ENCODE measurements at regions not wholly inside any gene's neighbourhood (a gene's known extent, or its start where the extent isn't known, plus 50 kb on each side); places are given as distances from the start of the nearest gene placed in this dataset.

DNA sequence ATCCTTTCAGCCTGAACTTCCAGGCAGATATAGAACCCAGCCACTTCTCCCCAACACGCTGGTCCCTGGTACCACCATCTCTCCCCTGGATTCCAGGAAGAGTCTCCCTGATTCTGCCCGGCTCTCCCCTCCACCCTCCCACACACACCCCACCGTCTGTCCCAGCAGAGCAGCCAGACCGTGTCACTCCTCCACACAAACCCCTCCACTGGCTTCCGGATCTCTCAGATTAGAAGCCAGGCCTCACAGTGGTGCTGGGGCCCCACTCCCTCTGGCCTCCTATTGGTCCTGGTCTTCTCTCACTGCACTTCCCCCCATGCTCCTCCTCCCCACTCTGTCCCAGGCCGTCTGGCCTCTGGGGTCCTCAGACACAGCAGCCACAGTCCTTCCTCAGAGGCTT, 52.4 kb upstream of the CDKN3 start:
- 23% methylated on average over 1 of the region's 6 CpGs for WGBS (ENCODE audit: insufficient coverage, low coverage, low lambda C conversion rate, missing lambda C conversion rate)
- intact Hi-C loops (cut with DNase I), result no loop called here
- no peak for DNase-seq

DNA sequence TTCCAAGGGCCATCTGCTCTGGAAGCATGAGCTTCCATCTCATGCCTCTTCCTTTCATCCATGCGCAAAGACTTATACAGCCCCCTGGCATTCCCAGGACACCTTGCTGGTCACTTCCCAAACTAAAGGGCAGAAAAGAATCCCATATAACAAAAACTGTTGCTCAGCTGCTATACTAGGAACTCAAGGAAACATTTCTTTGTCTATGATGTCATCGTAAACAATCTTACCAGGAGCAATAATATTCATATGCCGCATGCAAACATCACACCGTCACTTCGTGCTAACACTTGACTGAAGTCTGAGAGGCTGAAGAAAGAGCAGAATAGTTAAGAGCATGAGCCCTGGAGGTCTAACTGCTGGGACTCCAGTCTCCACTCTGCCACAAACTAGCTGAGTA, 50.5 kb upstream of the CDKN3 start:
- intact Hi-C loops (cut with DNase I), result no loop called here
- Histone ChIP-seq H3K4me3 (no peak overlapping the region), H3K36me3 (no peaks in the 10 kb centered on the region), H3K27me3 (no peaks in the 10 kb centered on the region), H3K9me3 (no peaks in the 10 kb centered on the region), H3K27ac (no peak overlapping the region), H3K4me1 (no peaks in the 10 kb centered on the region)
- ATAC-seq (no peak), DNase-seq (no peak)
- TF ChIP-seq POLR2A (IDR thresholded peaks at IDR 0.05), result no peak
- TF ChIP-seq, protein P1, sequence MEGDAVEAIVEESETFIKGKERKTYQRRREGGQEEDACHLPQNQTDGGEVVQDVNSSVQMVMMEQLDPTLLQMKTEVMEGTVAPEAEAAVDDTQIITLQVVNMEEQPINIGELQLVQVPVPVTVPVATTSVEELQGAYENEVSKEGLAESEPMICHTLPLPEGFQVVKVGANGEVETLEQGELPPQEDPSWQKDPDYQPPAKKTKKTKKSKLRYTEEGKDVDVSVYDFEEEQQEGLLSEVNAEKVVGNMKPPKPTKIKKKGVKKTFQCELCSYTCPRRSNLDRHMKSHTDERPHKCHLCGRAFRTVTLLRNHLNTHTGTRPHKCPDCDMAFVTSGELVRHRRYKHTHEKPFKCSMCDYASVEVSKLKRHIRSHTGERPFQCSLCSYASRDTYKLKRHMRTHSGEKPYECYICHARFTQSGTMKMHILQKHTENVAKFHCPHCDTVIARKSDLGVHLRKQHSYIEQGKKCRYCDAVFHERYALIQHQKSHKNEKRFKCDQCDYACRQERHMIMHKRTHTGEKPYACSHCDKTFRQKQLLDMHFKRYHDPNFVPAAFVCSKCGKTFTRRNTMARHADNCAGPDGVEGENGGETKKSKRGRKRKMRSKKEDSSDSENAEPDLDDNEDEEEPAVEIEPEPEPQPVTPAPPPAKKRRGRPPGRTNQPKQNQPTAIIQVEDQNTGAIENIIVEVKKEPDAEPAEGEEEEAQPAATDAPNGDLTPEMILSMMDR (IDR thresholded peaks at IDR 0.05), result no peak
- WGBS (ENCODE audit: insufficient coverage, low coverage, low lambda C conversion rate, missing lambda C conversion rate), result 70% methylated on average over 5 of the region's 5 CpGs

More for the DNA sequence above, 52.4 kb upstream of the CDKN3 start:
- Histone ChIP-seq H3K36me3 (no peaks in the 10 kb centered on the region), H3K27me3 (no peaks in the 10 kb centered on the region), H3K4me3 (no peak overlapping the region), H3K27ac (no peak overlapping the region), H3K4me1 (no peaks in the 10 kb centered on the region), H3K9me3 (no peaks in the 10 kb centered on the region)
- TF ChIP-seq, protein P1 (IDR thresholded peaks at IDR 0.05), result no peak
- TF ChIP-seq POLR2A (IDR thresholded peaks at IDR 0.05), result no peak
- ATAC-seq, result no peak

All from right lobe of liver (tissue), 6 donors.